ENCODE measurements at regions not wholly inside any gene's neighbourhood (a gene's known extent, or its start where the extent isn't known, plus 50 kb on each side); places are given as distances from the start of the nearest gene placed in this dataset.

- DNase-seq (ENCODE audit: low read depth), result no peak
These were observed 73.4 kb upstream of the ATL2 start for GRCh38 chr2:38450509-38450908.

GRCh38 chr2:38448692-38449410 is 71.8 kb upstream of the ATL2 start:
- no peak for DNase-seq (ENCODE audit: low read depth)

GRCh38 chr2:38446906-38447561 is 70.0 kb upstream of the ATL2 start:
- no peak for DNase-seq (ENCODE audit: low read depth)

- DNase-seq (ENCODE audit: low read depth), result no peak
These were observed 69.3 kb upstream of the ATL2 start for GRCh38 chr2:38446418-38446817.

GRCh38 chr2:38444247-38444646 is 67.2 kb upstream of the ATL2 start:
- no peak for DNase-seq (ENCODE audit: low read depth)

GRCh38 chr2:38442643-38443541 is 65.8 kb upstream of the ATL2 start:
- no peak for DNase-seq (ENCODE audit: low read depth)

GRCh38 chr2:38441346-38441745 is 64.3 kb upstream of the ATL2 start:
- DNase-seq (ENCODE audit: low read depth), result no peak

GRCh38 chr2:38440655-38441054 is 63.6 kb upstream of the ATL2 start:
- no peak for DNase-seq (ENCODE audit: low read depth)

GRCh38 chr2:38439863-38440262 is 62.8 kb upstream of the ATL2 start:
- no peak for DNase-seq (ENCODE audit: low read depth)

- no peak for DNase-seq (ENCODE audit: low read depth)
These were observed 62.0 kb upstream of the ATL2 start for GRCh38 chr2:38438883-38439612.

GRCh38 chr2:38438133-38438882 is 61.2 kb upstream of the ATL2 start:
- no peak for DNase-seq (ENCODE audit: low read depth)

- no peak for DNase-seq (ENCODE audit: low read depth)
These were observed 59.2 kb upstream of the ATL2 start for GRCh38 chr2:38436227-38436664.

GRCh38 chr2:38435775-38436174 is 58.7 kb upstream of the ATL2 start:
- no peak for DNase-seq (ENCODE audit: low read depth)

- no peak for DNase-seq (ENCODE audit: low read depth)
These were observed 57.5 kb upstream of the ATL2 start for GRCh38 chr2:38434595-38434994.

- DNase-seq (ENCODE audit: low read depth), result no peak
These were observed 56.5 kb upstream of the ATL2 start for GRCh38 chr2:38433607-38433975.

- DNase-seq (ENCODE audit: low read depth), result no peak
These were observed 55.9 kb upstream of the ATL2 start for GRCh38 chr2:38432820-38433606.

GRCh38 chr2:38430597-38431207 is 53.6 kb upstream of the ATL2 start:
- DNase-seq (ENCODE audit: low read depth), result no peak

GRCh38 chr2:38430196-38430595 is 53.1 kb upstream of the ATL2 start:
- DNase-seq (ENCODE audit: low read depth), result no peak

- no peak for DNase-seq (ENCODE audit: low read depth)
These were observed 50.9 kb upstream of the ATL2 start for GRCh38 chr2:38427936-38428335.

- no peak for DNase-seq (ENCODE audit: low read depth)
These were observed 50.0 kb upstream of the ATL2 start for GRCh38 chr2:38427054-38427453.
